Neutrophil (primary cell): ENCODE measurements at regions not wholly inside any gene's neighbourhood (a gene's known extent, or its start where the extent isn't known, plus 50 kb on each side); places are given as distances from the start of the nearest gene placed in this dataset.

ENCODE experiments used
- H3K27ac ChIP-seq: fragments of 200-600 bp; sonication (generic); 2 replicates; pipeline ENCODE4 v1.5.1; 2016; ENCODE audit warnings: mild to moderate bottlenecking, moderate library complexity
- H3K27me3 ChIP-seq: fragments of 200-600 bp; sonication (generic); 2 replicates; pipeline ENCODE4 v1.6.0; 2016; ENCODE audit warnings: mild to moderate bottlenecking
- H3K36me3 ChIP-seq: fragments of 200-600 bp; sonication (generic); 2 replicates; pipeline ENCODE4 v1.5.1; 2017
- H3K4me1 ChIP-seq, 2 experiments: fragments of 200-600 bp in 1 of 2; sonication (generic) in 1 of 2; 1 replicate in 1 of 2; 2 replicates in 1 of 2; pipeline versions ENCODE4 v1.5.1 to v1.6.1; 2013 to 2016; ENCODE audit warnings: low read depth in 1 of 2, low read length in 1 of 2, mild to moderate bottlenecking in 1 of 2, moderate library complexity in 1 of 2; ENCODE audit not compliant: control insufficient read depth in 1 of 2, insufficient read depth in 1 of 2
- H3K4me3 ChIP-seq, 2 experiments: fragments of 200-600 bp in 1 of 2; sonication (generic) in 1 of 2; 1 replicate in 1 of 2; 2 replicates in 1 of 2; pipeline ENCODE4 v1.5.1; 2013 to 2016; ENCODE audit warnings: low read depth in 1 of 2, low read length in 1 of 2, mild to moderate bottlenecking in 1 of 2, moderate library complexity in 1 of 2
- H3K9me3 ChIP-seq: fragments of 200-600 bp; sonication (generic); 2 replicates; pipeline ENCODE4 v1.5.1; 2016
- CTCF ChIP-seq: fragments of 200-600 bp; sonication (generic); IDR thresholded peaks from 2 replicates; pipeline ENCODE4 v1.5.1; 2016; ENCODE audit warnings: antibody characterized with exemption

- H3K4me3 ChIP-seq: no peak overlapping the region
- no peaks in the 10 kb centered on the region for H3K36me3 ChIP-seq
- TF ChIP-seq CTCF: no peak
- H3K27ac ChIP-seq: no peak overlapping the region
- no peaks in the 10 kb centered on the region for H3K27me3 ChIP-seq
- no peaks in the 10 kb centered on the region for H3K9me3 ChIP-seq
- peaks cover 20 to 27% of the 10 kb centered on the region in 2 experiments for H3K4me1 ChIP-seq
Observed at GRCh38 chr2:74767618-74768017, 66.3 kb upstream of the HK2 start.

GRCh38 chr2:74768401-74768914, 65.5 kb upstream of the HK2 start:
- H3K27ac ChIP-seq: no peak overlapping the region
- no peak for TF ChIP-seq CTCF

GRCh38 chr2:74772046-74772445, 61.9 kb upstream of the HK2 start:
- no peaks in the 10 kb centered on the region for H3K27me3 ChIP-seq

More at GRCh38 chr2:74768401-74768914, 65.5 kb upstream of the HK2 start:
- no peak overlapping the region for H3K4me3 ChIP-seq
- peaks cover 20 to 23% of the 10 kb centered on the region in 2 experiments for H3K4me1 ChIP-seq
- no peaks in the 10 kb centered on the region for H3K27me3 ChIP-seq
- H3K36me3 ChIP-seq: no peaks in the 10 kb centered on the region
- no peaks in the 10 kb centered on the region for H3K9me3 ChIP-seq

GRCh38 chr2:74777161-74777900, 56.6 kb upstream of the HK2 start:
- Histone ChIP-seq H3K27ac (no peak overlapping the region), H3K9me3 (no peaks in the 10 kb centered on the region), H3K4me3 (no peak overlapping the region), H3K27me3 (no peaks in the 10 kb centered on the region), H3K4me1 (peaks cover 0 to 11% of the 10 kb centered on the region in 2 experiments), H3K36me3 (no peaks in the 10 kb centered on the region)
- TF ChIP-seq CTCF: no peak

More at GRCh38 chr2:74772046-74772445, 61.9 kb upstream of the HK2 start:
- Histone ChIP-seq H3K9me3 (no peaks in the 10 kb centered on the region), H3K27ac (no peak overlapping the region), H3K4me3 (no peak overlapping the region), H3K4me1 (peaks cover 0 to 1% of the 10 kb centered on the region in 2 experiments), H3K36me3 (no peaks in the 10 kb centered on the region)
- no peak for TF ChIP-seq CTCF

- no peaks in the 10 kb centered on the region for H3K9me3 ChIP-seq
- H3K4me3 ChIP-seq: no peak overlapping the region
- H3K27ac ChIP-seq: no peak overlapping the region
- H3K36me3 ChIP-seq: no peaks in the 10 kb centered on the region
- TF ChIP-seq CTCF: no peak
- H3K4me1 ChIP-seq: peaks cover 0 to 11% of the 10 kb centered on the region in 2 experiments
- no peaks in the 10 kb centered on the region for H3K27me3 ChIP-seq
Observed at GRCh38 chr2:74778381-74779264, 55.3 kb upstream of the HK2 start.
